ENCODE measurements at regions not wholly inside any gene's neighbourhood (a gene's known extent, or its start where the extent isn't known, plus 50 kb on each side); places are given as distances from the start of the nearest gene placed in this dataset.
A peak's percentile ranks its signal among the peaks of the same experiment; 100 is the strongest.

- DNase-seq: no peak
Measured at GRCh38 chr18:56210520-56210919, 427.9 kb downstream of the TXNL1 start.

DNA sequence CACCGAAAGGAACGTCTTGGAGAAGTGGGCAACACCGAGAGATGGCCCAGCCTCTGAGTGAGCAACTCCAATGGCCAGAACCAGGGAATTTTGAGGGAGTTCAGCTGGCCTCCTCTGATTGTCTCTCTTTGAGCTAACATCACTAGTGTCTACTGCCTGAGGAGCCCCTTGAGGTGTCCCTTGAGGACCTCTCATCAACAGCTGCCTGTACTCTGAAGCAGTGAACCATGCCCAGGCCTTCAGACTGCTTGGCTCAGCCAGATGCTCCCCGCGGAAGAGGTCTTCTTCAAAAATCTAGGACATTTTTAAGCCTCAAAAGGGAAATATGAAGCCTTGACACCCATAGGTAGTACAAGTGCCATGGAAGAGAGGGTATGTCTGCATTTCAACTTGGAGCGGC, 430.4 kb downstream of the TXNL1 start:
- DNase-seq: no peak

GRCh38 chr18:56204052-56204451, 434.3 kb downstream of the TXNL1 start:
- DNase-seq: no peak

DNA sequence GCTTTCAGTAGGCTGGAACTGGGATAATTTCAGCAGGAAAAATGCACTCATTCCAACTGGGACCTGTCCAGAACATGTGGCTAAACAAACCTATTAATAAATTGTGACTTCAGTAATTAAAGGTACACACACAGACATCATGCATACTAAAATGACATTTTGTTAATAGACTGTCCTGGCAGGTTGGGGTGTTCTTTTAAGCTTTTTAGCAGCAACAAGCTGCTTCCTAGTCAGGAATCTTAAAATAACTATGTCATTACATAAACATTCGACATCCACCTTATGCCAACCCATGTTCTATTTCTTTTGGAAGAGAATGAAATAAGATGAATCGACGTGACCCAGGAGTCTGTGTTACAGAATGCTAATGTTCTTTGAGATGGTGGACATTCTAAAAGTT, 435.7 kb downstream of the TXNL1 start:
- no peak for DNase-seq

GRCh38 chr18:56200381-56200911, 437.9 kb downstream of the TXNL1 start:
- peak; percentile 6 for DNase-seq

DNA sequence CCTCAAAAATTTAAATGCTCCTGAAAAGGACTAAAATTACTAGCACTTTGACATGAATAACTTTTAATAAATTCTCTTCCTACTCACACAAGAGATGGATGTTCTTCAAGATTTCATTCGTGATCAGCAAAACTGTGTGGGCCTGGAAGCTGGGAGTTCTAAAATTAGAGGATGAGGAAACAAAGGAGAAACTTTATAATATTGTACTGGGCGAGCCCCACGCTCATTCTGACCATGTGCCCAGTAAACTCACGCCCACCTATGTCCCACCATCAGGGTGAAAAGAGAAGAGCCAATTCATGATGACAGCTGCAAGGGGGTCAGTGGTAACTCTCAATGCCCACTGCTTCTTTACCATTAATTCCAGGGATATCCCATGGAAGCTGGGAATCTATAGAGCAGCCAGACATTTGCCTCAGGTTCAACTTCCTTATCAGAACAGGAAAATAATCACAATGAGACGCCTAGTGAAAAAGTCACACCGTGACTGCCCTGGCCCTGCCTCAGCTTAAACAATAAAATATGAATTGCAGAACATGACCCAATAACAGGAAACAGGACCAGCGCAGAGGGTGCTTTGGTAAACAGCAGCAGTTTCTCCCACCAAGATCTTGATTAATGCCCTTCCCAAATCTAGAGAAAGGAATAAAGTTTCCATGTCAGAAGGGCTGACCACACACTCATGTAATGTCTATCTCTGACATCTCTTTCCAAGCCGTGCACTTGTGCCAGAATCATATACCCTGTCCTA, 438.6 kb downstream of the TXNL1 start:
- no peak for DNase-seq

DNA sequence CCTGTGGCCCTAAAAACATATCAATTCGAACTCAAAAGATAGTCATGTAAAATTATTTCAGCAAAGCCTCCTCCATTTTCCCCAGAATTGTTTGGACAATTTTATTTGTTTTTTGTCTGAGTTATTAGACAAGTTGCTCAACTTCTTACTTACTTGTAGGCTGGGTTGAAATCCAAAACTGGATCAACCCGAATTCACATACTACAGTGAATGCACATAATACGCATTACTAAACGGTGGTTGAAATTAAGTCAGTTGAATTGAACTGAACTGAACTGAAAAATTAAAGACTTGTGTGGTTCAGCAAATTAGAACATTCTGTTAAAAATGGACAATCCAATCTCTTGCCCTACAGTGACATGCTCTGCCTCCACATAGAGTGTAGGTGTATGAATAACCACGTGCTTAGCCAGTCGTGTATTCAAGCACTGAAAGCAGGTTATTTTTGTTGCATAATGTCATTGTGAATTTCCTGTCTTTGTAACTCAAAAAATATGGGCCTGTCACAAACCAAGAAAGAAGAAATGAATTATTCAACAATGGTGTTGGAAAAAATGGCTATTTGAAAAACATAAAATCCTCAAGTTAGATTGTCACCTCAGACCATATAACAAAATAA, 441.0 kb downstream of the TXNL1 start:
- DNase-seq: no peak

DNA sequence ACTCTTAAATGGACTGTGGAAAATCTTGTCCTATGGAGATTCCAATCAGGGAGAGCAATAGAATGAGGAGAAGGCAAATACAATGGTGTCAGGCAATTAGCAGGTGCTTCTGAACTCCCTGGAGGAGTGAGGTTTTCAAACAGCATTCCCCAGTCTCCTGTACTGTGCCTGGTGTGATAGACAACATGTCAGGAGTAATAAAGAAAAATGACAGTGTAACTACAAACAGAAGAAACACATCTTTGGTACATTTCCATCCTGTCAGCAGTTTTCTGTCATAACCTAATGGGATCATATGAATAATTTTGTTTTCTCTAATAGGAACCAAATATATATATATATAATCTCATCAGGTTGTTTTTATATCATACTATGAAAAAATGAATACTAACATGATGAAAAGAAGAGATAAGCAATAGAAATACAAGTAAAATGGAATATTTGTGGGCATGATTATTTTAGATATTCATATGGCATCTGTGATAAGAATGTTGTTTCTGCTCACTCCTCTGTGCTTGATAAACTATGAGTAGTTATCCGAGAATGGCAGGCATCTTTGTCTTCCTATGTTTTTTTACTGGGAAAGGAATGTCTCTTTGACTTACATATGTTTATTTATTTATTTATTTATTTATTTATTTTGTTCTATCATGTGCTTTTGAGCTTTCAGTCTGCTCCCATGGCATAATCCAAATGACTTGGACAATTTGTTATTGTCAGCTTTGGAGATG, 441.7 kb downstream of the TXNL1 start:
- peak; percentile 3 for DNase-seq

DNA sequence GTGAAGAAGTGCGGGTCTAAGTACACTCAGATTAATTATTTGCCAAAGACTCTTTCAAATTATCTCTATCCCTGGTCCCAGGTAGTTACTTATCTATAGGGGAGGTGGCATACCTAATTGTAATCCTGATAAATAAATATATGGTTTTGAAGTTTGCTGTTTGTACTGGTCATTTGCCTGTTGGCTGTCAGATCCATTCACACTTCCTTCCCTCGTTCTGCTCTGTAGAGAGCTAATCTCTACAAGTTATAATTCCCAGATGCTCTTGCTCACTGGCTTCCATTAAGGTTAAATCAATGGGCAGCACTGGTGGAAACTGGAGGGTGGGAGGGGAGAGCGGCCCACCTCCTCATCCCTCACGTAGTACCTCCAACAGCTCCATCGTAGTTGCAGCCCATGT, 447.1 kb downstream of the TXNL1 start:
- DNase-seq: no peak

DNA sequence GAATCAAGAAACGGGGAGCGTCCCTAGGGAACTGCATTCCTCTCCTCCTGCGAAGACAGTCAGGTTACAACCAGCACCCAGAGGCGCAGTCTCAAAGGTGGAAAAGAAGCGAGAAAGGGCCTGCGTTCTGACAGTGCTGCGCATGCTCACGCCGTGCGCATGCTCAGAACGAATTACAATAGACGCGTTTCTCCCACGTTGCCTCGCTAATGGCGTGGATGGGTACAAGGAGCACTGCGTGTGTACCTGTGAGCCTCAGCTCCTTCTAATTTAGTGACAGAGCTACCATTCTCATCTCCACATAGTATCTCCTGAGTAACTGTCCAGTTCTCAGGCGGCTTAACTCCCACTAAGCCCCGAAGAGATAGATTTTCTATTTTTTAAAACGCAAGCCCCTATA, 448.8 kb downstream of the TXNL1 start:
- no peak for DNase-seq

GRCh38 chr18:56188529-56189275, 449.7 kb downstream of the TXNL1 start:
- DNase-seq: no peak

- no peak for DNase-seq
Measured at GRCh38 chr18:56186319-56186718, 452.1 kb downstream of the TXNL1 start.

GRCh38 chr18:56185126-56185525, 453.3 kb downstream of the TXNL1 start:
- DNase-seq: no peak

- DNase-seq: no peak
Measured at GRCh38 chr18:56176751-56177150, 461.6 kb downstream of the TXNL1 start.

GRCh38 chr18:56175330-56176001, 462.9 kb downstream of the TXNL1 start:
- DNase-seq: no peak

DNA sequence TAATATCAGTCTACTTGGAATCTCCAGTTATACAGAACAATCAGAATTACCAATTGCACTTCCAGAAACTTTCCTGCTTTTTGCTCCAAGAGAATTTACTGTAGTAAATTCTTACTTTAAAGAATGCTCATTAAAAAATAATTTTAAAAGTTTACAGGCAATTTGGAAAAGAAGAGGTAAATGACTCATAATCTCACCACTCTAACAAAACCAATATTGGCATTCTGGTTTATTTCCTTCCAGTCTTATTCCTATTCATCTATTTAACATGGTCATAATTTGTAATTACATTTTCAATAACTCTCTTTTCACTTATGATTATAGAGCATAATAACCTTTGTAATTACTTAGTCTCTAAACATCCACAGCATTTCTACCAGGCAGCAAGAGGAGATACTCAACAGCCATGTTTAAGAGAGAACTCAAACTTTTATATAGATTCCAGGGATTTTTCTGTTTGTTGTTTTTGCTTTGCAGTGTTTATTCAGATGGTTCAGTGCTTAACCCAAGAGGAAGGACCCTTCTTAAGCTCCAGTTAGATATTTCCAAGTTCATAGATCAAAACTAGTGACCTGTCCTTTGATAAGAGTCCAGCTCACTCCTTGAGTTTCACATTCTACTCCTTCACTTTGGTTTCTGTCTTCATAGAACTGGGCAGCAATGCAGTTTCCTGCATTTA, 464.7 kb downstream of the TXNL1 start:
- DNase-seq: no peak

GRCh38 chr18:56172527-56172926, 465.9 kb downstream of the TXNL1 start:
- no peak for DNase-seq

- DNase-seq: no peak
Measured at GRCh38 chr18:56171848-56172247, 466.5 kb downstream of the TXNL1 start.

GRCh38 chr18:56168049-56168781, 470.2 kb downstream of the TXNL1 start:
- DNase-seq: no peak

DNA sequence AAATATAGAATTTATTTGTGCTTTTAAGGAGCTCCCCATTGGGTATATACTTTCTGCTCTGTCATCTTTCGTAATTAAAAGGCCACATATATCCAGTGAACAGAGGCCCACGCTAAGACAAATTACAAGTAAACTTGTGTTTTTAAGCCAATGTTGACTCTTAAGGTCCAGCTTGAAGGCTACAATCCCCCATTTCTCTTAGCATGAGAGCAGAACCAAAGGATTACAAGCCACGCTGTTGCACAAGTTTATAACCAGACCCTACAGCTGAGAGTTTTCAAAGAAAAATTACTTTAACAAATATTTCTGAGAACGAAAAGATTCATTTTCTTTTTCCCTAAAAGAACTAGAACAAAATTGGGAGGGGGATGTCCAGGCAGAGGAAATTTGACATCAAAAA, 471.0 kb downstream of the TXNL1 start:
- no peak for DNase-seq

GRCh38 chr18:56166914-56167313, 471.5 kb downstream of the TXNL1 start:
- DNase-seq: no peak

Data from NCI-H2171 treated with DMSO at 0.1 percent for 48 hours (cell line).